ENCODE measurements at regions not wholly inside any gene's neighbourhood (a gene's known extent, or its start where the extent isn't known, plus 50 kb on each side); places are given as distances from the start of the nearest gene placed in this dataset.

DNA sequence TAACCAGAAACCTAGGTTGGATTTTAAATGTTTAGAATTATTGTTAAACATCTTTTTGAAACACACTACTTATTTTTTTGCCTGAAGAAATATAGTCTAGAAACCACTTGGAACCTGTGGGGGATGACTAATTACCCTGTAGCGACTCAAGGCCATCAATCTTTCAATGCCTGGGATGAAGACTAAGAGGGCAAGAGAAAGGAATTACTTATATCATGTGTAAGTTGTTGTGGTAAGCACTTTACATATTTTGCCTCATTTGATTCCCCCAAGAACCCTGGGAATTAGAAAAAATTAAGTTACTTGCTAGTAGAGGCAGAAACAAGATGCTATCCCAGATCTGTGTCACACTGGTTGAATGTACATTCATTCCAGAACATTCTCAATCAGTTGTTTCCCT, 170.9 kb upstream of the GRIA3 start:
- TF ChIP-seq POLR2A (IDR thresholded peaks at IDR 0.05), result no peak
- TF ChIP-seq, protein P1, sequence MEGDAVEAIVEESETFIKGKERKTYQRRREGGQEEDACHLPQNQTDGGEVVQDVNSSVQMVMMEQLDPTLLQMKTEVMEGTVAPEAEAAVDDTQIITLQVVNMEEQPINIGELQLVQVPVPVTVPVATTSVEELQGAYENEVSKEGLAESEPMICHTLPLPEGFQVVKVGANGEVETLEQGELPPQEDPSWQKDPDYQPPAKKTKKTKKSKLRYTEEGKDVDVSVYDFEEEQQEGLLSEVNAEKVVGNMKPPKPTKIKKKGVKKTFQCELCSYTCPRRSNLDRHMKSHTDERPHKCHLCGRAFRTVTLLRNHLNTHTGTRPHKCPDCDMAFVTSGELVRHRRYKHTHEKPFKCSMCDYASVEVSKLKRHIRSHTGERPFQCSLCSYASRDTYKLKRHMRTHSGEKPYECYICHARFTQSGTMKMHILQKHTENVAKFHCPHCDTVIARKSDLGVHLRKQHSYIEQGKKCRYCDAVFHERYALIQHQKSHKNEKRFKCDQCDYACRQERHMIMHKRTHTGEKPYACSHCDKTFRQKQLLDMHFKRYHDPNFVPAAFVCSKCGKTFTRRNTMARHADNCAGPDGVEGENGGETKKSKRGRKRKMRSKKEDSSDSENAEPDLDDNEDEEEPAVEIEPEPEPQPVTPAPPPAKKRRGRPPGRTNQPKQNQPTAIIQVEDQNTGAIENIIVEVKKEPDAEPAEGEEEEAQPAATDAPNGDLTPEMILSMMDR (IDR thresholded peaks at IDR 0.05), result no peak
